B cell (primary cell): ENCODE measurements at regions not wholly inside any gene's neighbourhood (a gene's known extent, or its start where the extent isn't known, plus 50 kb on each side); places are given as distances from the start of the nearest gene placed in this dataset.

ENCODE experiments used
- ATAC-seq: fragments of 200-7000 bp; cut with Tn5 transposase; one replicate; pipeline ENCODE4 v1.10.0; 2021; ENCODE audit warnings: low read depth, mild to moderate bottlenecking, moderate number of reproducible peaks, moderate library complexity
- CTCF ChIA-PET: fragments of 350-600 bp; sonication (Branson Sonifier 250); formaldehyde crosslinking; loops from one replicate; lab custom pipeline; 2021; ENCODE audit warnings: antibody characterized with exemption, inconsistent platforms; lab: Charles Lee
- POLR2A ChIA-PET: fragments of 350-600 bp; sonication (Branson Sonifier 250); formaldehyde crosslinking; loops from one replicate; lab custom pipeline; 2021; ENCODE audit warnings: antibody characterized with exemption; lab: Charles Lee
- DNase-seq: peaks from one replicate; pipeline ENCODE4 v3.0.0; 2013
- H2AFZ ChIP-seq: 2 replicates; pipeline ENCODE4 v1.6.1; 2012; ENCODE audit warnings: mild to moderate bottlenecking, low read depth, low read length; ENCODE audit not compliant: insufficient read depth, poor library complexity, severe bottlenecking
- H3K27ac ChIP-seq, 2 donors: 1 replicate in 1 of 2; 2 replicates in 1 of 2; pipeline ENCODE4 v1.5.1; 2012 to 2013; ENCODE audit warnings: low read length in 2 of 2, mild to moderate bottlenecking in 2 of 2, moderate library complexity in 1 of 2
- H3K27me3 ChIP-seq, 4 experiments: fragments of 200-600 bp in 1 of 4; sonication (generic) in 1 of 4; replicated peaks in 1 of 4; 1 replicate in 2 of 4; 2 replicates in 2 of 4; pipeline versions ENCODE4 v1.6.1 to v1.7.0; 2013 to 2016; ENCODE audit warnings: low read length in 3 of 4, mild to moderate bottlenecking in 2 of 4, mixed read lengths in 1 of 4, moderate library complexity in 1 of 4; ENCODE audit not compliant: insufficient read depth in 4 of 4, control insufficient read depth in 3 of 4; ENCODE audit errors: control extremely low read depth in 1 of 4
- H3K36me3 ChIP-seq, 2 experiments: replicated peaks in 1 of 2; 1 replicate in 1 of 2; 2 replicates in 1 of 2; pipeline versions ENCODE4 v1.6.1 to v1.7.1; 2013; ENCODE audit warnings: low read length in 1 of 2; ENCODE audit not compliant: insufficient read depth in 2 of 2, control insufficient read depth in 1 of 2; ENCODE audit errors: control extremely low read depth in 1 of 2, extremely low read depth in 1 of 2
- H3K4me1 ChIP-seq, 2 donors: fragments of 200-600 bp in 1 of 2; sonication (generic) in 1 of 2; 1 replicate in 1 of 2; 2 replicates in 1 of 2; pipeline versions ENCODE4 v1.5.1 to v1.6.1; 2013 to 2017; ENCODE audit warnings: low read length in 2 of 2; ENCODE audit not compliant: control insufficient read depth in 2 of 2, insufficient read depth in 2 of 2
- H3K4me2 ChIP-seq: replicated peaks from 2 replicates; pipeline ENCODE3; 2012; ENCODE audit warnings: mild to moderate bottlenecking, low read depth, low read length; ENCODE audit not compliant: poor library complexity, severe bottlenecking
- H3K4me3 ChIP-seq, 5 experiments: fragments of 200-600 bp in 1 of 5; sonication (generic) in 1 of 5; 1 replicate in 3 of 5; 2 replicates in 2 of 5; pipeline versions ENCODE4 v1.5.1 to v1.7.0; 2011 to 2016; ENCODE audit warnings: low read length in 4 of 5, mild to moderate bottlenecking in 4 of 5, low read depth in 2 of 5, control low read depth in 1 of 5, moderate library complexity in 1 of 5; ENCODE audit not compliant: insufficient read depth in 1 of 5; ENCODE audit errors: control extremely low read depth in 1 of 5, extremely low read depth in 1 of 5
- H3K79me2 ChIP-seq: fragments of 200-600 bp; sonication (generic); one replicate; pipeline ENCODE4 v1.6.0; 2016; ENCODE audit warnings: low read length; ENCODE audit not compliant: control insufficient read depth, insufficient read depth
- H3K9ac ChIP-seq: fragments of 200-600 bp; sonication (generic); 2 replicates; pipeline ENCODE4 v1.6.1; 2017; ENCODE audit warnings: mild to moderate bottlenecking, low read length, moderate library complexity
- H3K9me3 ChIP-seq, 3 donors: one replicate each; pipeline versions ENCODE4 v1.6.1 to v1.7.1; 2013; ENCODE audit warnings: low read length in 2 of 3; ENCODE audit not compliant: control insufficient read depth in 2 of 3, insufficient read depth in 1 of 3; ENCODE audit errors: control extremely low read depth in 1 of 3
- H4K20me1 ChIP-seq: 2 replicates; pipeline ENCODE4 v1.6.0; 2012; ENCODE audit warnings: mild to moderate bottlenecking, low read length; ENCODE audit not compliant: insufficient read depth, control insufficient read depth, poor library complexity, severe bottlenecking
- H3K27ac Mint-ChIP-seq: one replicate; pipeline ENCODE4 v1.8.0; 2021; ENCODE audit warnings: mixed read lengths
- H3K27me3 Mint-ChIP-seq: one replicate; pipeline ENCODE4 v1.8.0; 2021; ENCODE audit warnings: mixed read lengths
- H3K4me1 Mint-ChIP-seq: one replicate; pipeline ENCODE4 v1.8.0; 2021; ENCODE audit warnings: mixed read lengths
- H3K4me3 Mint-ChIP-seq: one replicate; pipeline ENCODE4 v1.8.0; 2021; ENCODE audit warnings: mixed read lengths
- H3K9me3 Mint-ChIP-seq: one replicate; pipeline ENCODE4 v1.8.0; 2022; ENCODE audit warnings: mixed read lengths; ENCODE audit not compliant: insufficient read depth
- EZH2 ChIP-seq: IDR thresholded peaks from 2 replicates; pipeline ENCODE4 v1.6.1; 2012; ENCODE audit warnings: borderline replicate concordance, low read depth, mild to moderate bottlenecking, moderate library complexity, low read length; ENCODE audit not compliant: insufficient read depth, poor library complexity, severe bottlenecking
- WGBS: methylation state at CpG from one replicate; pipeline ENCODE4 v1.1.5; 2013; ENCODE audit warnings: missing lambda C conversion rate; ENCODE audit not compliant: insufficient coverage; 5-methylcytosine and 5-hydroxymethylcytosine counted together
- intact Hi-C: fragments of 100-400 bp; cut with micrococcal nuclease; formaldehyde crosslinking; loops from one replicate; pipeline ENCODE4 v1.10.0; 2022
- TF ChIP-seq, protein P1 (sequence below): fragments of 200-600 bp; IDR thresholded peaks from one replicate; pipeline ENCODE4 v1.8.0; 2022; ENCODE audit warnings: antibody characterized with exemption, mild to moderate bottlenecking

DNA sequence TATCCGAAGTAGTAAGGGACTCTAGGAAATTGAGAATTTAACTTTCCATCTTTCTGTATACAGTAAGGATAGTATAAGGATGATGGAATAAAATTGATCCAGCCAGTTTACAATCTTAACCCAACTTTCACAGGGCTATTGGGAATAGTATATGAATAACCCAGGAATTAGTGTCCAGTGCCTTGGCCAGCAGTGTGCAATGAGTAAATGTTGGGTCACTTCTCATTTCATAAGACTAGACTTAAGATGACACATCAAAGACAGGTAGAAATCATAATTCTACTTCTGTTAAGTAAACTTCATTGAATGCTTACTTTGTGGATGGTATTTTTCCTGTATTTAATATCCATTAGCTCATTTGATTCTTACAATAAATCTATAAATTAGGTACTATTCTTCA lies 949.6 kb upstream of the GOT2 start:
- ATAC-seq (no peak), DNase-seq (no peak)
- Histone ChIP-seq H3K79me2 (no peaks in the 10 kb centered on the region), H3K4me1 (no peaks in the 10 kb centered on the region), H3K36me3 (no peaks in the 10 kb centered on the region), H3K27me3 (no peaks in the 10 kb centered on the region), H3K4me2 (no peak overlapping the region), H3K27ac (no peak overlapping the region), H4K20me1 (no peaks in the 10 kb centered on the region), H3K9me3 (peaks cover 0 to 8% (median 0%) of the 10 kb centered on the region in 3 donors), H3K4me3 (no peak overlapping the region), H2AFZ (no peak overlapping the region), H3K9ac (no peak overlapping the region)
- POLR2A ChIA-PET = no interaction called here
- Mint-ChIP-seq H3K27ac (no peak overlapping the region), H3K4me1 (no peaks in the 10 kb centered on the region), H3K27me3 (no peaks in the 10 kb centered on the region), H3K4me3 (no peak overlapping the region), H3K9me3 (peaks cover 3% of the 10 kb centered on the region)
- TF ChIP-seq EZH2 = no peak
- TF ChIP-seq, protein P1, sequence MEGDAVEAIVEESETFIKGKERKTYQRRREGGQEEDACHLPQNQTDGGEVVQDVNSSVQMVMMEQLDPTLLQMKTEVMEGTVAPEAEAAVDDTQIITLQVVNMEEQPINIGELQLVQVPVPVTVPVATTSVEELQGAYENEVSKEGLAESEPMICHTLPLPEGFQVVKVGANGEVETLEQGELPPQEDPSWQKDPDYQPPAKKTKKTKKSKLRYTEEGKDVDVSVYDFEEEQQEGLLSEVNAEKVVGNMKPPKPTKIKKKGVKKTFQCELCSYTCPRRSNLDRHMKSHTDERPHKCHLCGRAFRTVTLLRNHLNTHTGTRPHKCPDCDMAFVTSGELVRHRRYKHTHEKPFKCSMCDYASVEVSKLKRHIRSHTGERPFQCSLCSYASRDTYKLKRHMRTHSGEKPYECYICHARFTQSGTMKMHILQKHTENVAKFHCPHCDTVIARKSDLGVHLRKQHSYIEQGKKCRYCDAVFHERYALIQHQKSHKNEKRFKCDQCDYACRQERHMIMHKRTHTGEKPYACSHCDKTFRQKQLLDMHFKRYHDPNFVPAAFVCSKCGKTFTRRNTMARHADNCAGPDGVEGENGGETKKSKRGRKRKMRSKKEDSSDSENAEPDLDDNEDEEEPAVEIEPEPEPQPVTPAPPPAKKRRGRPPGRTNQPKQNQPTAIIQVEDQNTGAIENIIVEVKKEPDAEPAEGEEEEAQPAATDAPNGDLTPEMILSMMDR = no peak
- CTCF ChIA-PET = no interaction called here
- no CpG with 5 or more reads among the region's 1 CpG for WGBS
- intact Hi-C loops = no loop called here

- no peak overlapping the region for H3K9ac ChIP-seq
- no peaks in the 10 kb centered on the region for H3K36me3 ChIP-seq
- no peak overlapping the region for H3K27ac Mint-ChIP-seq
- no peak overlapping the region for H2AFZ ChIP-seq
- H3K4me1 Mint-ChIP-seq = no peaks in the 10 kb centered on the region
- no peak overlapping the region for H3K4me3 Mint-ChIP-seq
- intact Hi-C loops = no loop called here
- H3K9me3 ChIP-seq = peaks cover 0 to 2% (median 0%) of the 10 kb centered on the region in 3 donors
- H3K4me3 ChIP-seq = no peak overlapping the region
- no peaks in the 10 kb centered on the region for H3K9me3 Mint-ChIP-seq
- no peak overlapping the region for H3K4me2 ChIP-seq
- ATAC-seq (no peak), DNase-seq (no peak)
- no peaks in the 10 kb centered on the region for H3K27me3 ChIP-seq
- no peak overlapping the region for H3K27ac ChIP-seq
- POLR2A ChIA-PET = no interaction called here
- H3K27me3 Mint-ChIP-seq = no peaks in the 10 kb centered on the region
- H4K20me1 ChIP-seq = no peaks in the 10 kb centered on the region
- TF ChIP-seq, protein P1 = no peak
- no peak for TF ChIP-seq EZH2
- no peaks in the 10 kb centered on the region for H3K4me1 ChIP-seq
- no peaks in the 10 kb centered on the region for H3K79me2 ChIP-seq
- 84% methylated on average over 2 of the region's 2 CpGs for WGBS
- CTCF ChIA-PET = no interaction called here
These were observed 931.6 kb upstream of the GOT2 start for GRCh38 chr16:59665618-59666220.
